SK-N-SH (cell line): ENCODE measurements at regions not wholly inside any gene's neighbourhood (a gene's known extent, or its start where the extent isn't known, plus 50 kb on each side); places are given as distances from the start of the nearest gene placed in this dataset.

Experiments used
- EP300 ChIP-seq, 2 experiments: IDR thresholded peaks; 2 replicates each; pipeline versions ENCODE4 v1.4.0 to v1.6.1; 2012; ENCODE audit warnings: borderline replicate concordance in 1 of 2, low read depth in 1 of 2, low read length in 1 of 2
- EZH2phosphoT487 ChIP-seq: fragments of 200-600 bp; sonication (generic); IDR thresholded peaks from 2 replicates; pipeline ENCODE4 v1.6.1; 2017; ENCODE audit warnings: low read depth, mixed run types, mild to moderate bottlenecking, antibody characterized with exemption, moderate library complexity, borderline replicate concordance
- FOXM1 ChIP-seq: IDR thresholded peaks from 2 replicates; pipeline ENCODE4 v1.4.0; 2012; ENCODE audit warnings: low read depth, mild to moderate bottlenecking
- POLR2AphosphoS5 ChIP-seq: IDR thresholded peaks from 2 replicates; pipeline ENCODE4 v1.6.1; 2012; ENCODE audit warnings: low read depth, low read length
- RAD21 ChIP-seq: IDR thresholded peaks from 2 replicates; pipeline ENCODE4 v1.6.1; 2012; ENCODE audit warnings: mild to moderate bottlenecking, low read length
- TF ChIP-seq, protein P1 (sequence below): fragments of 200-600 bp; sonication (generic); IDR thresholded peaks from 2 replicates; pipeline ENCODE4 v1.6.1; 2017; ENCODE audit warnings: antibody characterized with exemption, mild to moderate bottlenecking, moderate library complexity

DNA sequence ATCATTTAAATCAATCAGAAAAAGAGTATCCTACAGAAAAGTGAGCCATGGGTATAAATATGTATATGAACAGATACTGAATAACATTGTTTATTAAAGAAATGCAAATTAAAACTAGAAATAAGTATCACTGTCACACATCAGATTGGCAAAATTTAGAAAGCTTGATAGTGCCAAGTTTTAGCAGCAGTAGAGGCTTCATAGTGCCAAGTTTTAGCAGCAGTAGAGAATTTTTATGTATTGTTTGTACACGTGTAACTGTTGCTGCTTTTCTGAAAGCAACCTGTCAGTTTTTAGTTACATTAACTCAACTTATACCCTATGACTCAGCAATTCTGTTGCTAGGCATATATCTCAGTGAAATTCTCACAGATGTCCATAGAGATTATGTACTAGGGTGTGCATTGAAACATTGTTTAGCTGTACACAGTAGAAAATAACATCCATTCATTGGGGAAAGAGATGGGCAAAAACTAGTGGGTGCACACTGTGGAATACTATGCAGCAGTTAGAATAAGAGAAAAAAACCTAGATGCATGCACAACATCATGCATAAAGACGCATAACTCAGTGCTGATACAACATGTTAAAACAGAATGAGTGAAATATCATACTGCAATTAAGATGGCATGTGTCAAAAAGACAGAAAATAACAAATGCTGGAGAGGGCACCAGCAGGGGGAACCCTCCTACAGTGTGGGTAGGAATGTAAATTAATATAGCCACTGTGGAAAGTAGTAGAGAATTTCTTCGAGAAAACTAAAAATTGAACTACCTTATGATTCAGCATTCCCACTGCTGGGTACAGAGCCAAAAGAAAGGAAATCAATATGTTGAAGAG lies 294.5 kb upstream of the NT5C1B start:
- TF ChIP-seq, protein P1, sequence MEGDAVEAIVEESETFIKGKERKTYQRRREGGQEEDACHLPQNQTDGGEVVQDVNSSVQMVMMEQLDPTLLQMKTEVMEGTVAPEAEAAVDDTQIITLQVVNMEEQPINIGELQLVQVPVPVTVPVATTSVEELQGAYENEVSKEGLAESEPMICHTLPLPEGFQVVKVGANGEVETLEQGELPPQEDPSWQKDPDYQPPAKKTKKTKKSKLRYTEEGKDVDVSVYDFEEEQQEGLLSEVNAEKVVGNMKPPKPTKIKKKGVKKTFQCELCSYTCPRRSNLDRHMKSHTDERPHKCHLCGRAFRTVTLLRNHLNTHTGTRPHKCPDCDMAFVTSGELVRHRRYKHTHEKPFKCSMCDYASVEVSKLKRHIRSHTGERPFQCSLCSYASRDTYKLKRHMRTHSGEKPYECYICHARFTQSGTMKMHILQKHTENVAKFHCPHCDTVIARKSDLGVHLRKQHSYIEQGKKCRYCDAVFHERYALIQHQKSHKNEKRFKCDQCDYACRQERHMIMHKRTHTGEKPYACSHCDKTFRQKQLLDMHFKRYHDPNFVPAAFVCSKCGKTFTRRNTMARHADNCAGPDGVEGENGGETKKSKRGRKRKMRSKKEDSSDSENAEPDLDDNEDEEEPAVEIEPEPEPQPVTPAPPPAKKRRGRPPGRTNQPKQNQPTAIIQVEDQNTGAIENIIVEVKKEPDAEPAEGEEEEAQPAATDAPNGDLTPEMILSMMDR = peak; percentile 58
- TF ChIP-seq EP300 (IDR thresholded peaks at IDR 0.05; ENCODE audit: borderline replicate concordance in 1 of 2, low read depth in 1 of 2, low read length in 1 of 2) (no peak), EZH2phosphoT487 (no peak), POLR2AphosphoS5 (no peak), FOXM1 (no peak), RAD21 (peak; percentile 41)
